M059J (cell line): ENCODE measurements at regions not wholly inside any gene's neighbourhood (a gene's known extent, or its start where the extent isn't known, plus 50 kb on each side); places are given as distances from the start of the nearest gene placed in this dataset.

ENCODE experiments used
- DNase-seq: peaks from one replicate; pipeline ENCODE4 v3.0.0-alpha.2; 2012; ENCODE audit warnings: low read depth

GRCh38 chr3:170730071-170730812 is 139.8 kb downstream of the RPL22L1 start:
- DNase-seq = no peak

- DNase-seq = no peak
These were observed 141.8 kb downstream of the RPL22L1 start for GRCh38 chr3:170728181-170728580.

GRCh38 chr3:170727754-170728153 is 141.9 kb upstream of the SLC7A14 start:
- DNase-seq = no peak

- peak; percentile 95 for DNase-seq
These were observed 141.2 kb upstream of the SLC7A14 start for GRCh38 chr3:170726976-170727661.

- peak; percentile 60 for DNase-seq
These were observed 139.4 kb upstream of the SLC7A14 start for GRCh38 chr3:170725285-170725731.

GRCh38 chr3:170724599-170725280 is 138.9 kb upstream of the SLC7A14 start:
- peak; percentile 87 for DNase-seq

GRCh38 chr3:170723241-170723640 is 137.4 kb upstream of the SLC7A14 start:
- no peak for DNase-seq

GRCh38 chr3:170721563-170721962 is 135.7 kb upstream of the SLC7A14 start:
- DNase-seq = peak; percentile 74

GRCh38 chr3:170719300-170719699 is 133.4 kb upstream of the SLC7A14 start:
- DNase-seq = no peak

- DNase-seq = no peak
These were observed 133.0 kb upstream of the SLC7A14 start for GRCh38 chr3:170718848-170719247.

GRCh38 chr3:170717410-170718402 is 131.8 kb upstream of the SLC7A14 start:
- DNase-seq = peak; percentile 91

GRCh38 chr3:170716172-170716805 is 130.4 kb upstream of the SLC7A14 start:
- peak; percentile 89 for DNase-seq

- DNase-seq = peak; percentile 91
These were observed 129.0 kb upstream of the SLC7A14 start for GRCh38 chr3:170714562-170715535.

GRCh38 chr3:170714122-170714521 is 128.2 kb upstream of the SLC7A14 start:
- DNase-seq = peak; percentile 92

GRCh38 chr3:170713653-170714052 is 127.8 kb upstream of the SLC7A14 start:
- no peak for DNase-seq

- peak; percentile 49 for DNase-seq
These were observed 126.9 kb upstream of the SLC7A14 start for GRCh38 chr3:170712798-170713197.

GRCh38 chr3:170712336-170712735 is 126.5 kb upstream of the SLC7A14 start:
- no peak for DNase-seq

- no peak for DNase-seq
These were observed 125.9 kb upstream of the SLC7A14 start for GRCh38 chr3:170711786-170712185.

GRCh38 chr3:170709046-170709445 is 123.2 kb upstream of the SLC7A14 start:
- DNase-seq = no peak

GRCh38 chr3:170707899-170708298 is 122.0 kb upstream of the SLC7A14 start:
- DNase-seq = peak; percentile 53
